SK-MEL-5 (cell line): ENCODE measurements at regions not wholly inside any gene's neighbourhood (a gene's known extent, or its start where the extent isn't known, plus 50 kb on each side); places are given as distances from the start of the nearest gene placed in this dataset.

Experiments used
- DNase-seq: peaks from one replicate; pipeline ENCODE4 v3.0.0-alpha.2; 2016; ENCODE audit warnings: low read depth, low spot score
- in situ Hi-C: cut with HindIII; loops from 2 replicates; pipeline ENCODE4 v1.10.0; 2016; ENCODE audit warnings: low sequenced_read_pairs, high pct_unique_total_duplicates, low pct_unique_long_range_greater_than_20kb

- DNase-seq: peak; percentile 55
- in situ Hi-C loops: no loop called here
Observed at GRCh38 chr12:102740141-102740955, 176.7 kb downstream of the PAH start.

- no peak for DNase-seq
- in situ Hi-C loops: no loop called here
Observed at GRCh38 chr12:102736328-102736727, 180.7 kb downstream of the PAH start.

GRCh38 chr12:102735104-102735503 lies 181.9 kb downstream of the PAH start:
- in situ Hi-C loops: no loop called here

GRCh38 chr12:102730996-102731395 lies 186.0 kb downstream of the PAH start:
- DNase-seq: no peak
- in situ Hi-C loops: no loop called here

More at GRCh38 chr12:102735104-102735503, 181.9 kb downstream of the PAH start:
- no peak for DNase-seq

GRCh38 chr12:102728506-102729242 lies 188.4 kb downstream of the PAH start:
- no peak for DNase-seq
- in situ Hi-C loops: no loop called here

- DNase-seq: no peak
- in situ Hi-C loops: no loop called here
Observed at GRCh38 chr12:102726686-102727085, 190.4 kb downstream of the PAH start.

- in situ Hi-C loops: no loop called here
- no peak for DNase-seq
Observed at GRCh38 chr12:102722147-102722546, 194.9 kb downstream of the PAH start.

GRCh38 chr12:102708108-102708507 lies 208.9 kb downstream of the PAH start:
- no peak for DNase-seq

GRCh38 chr12:102702447-102703114 lies 214.5 kb downstream of the PAH start:
- in situ Hi-C loops: no loop called here
- DNase-seq: peak; percentile 85

More at GRCh38 chr12:102708108-102708507, 208.9 kb downstream of the PAH start:
- in situ Hi-C loops: no loop called here

GRCh38 chr12:102696045-102696444 lies 215.7 kb upstream of the IGF1 start:
- no peak for DNase-seq
- in situ Hi-C loops: no loop called here

- DNase-seq: no peak
- in situ Hi-C loops: no loop called here
Observed at GRCh38 chr12:102694903-102695302, 214.5 kb upstream of the IGF1 start.

GRCh38 chr12:102691773-102692555 lies 211.6 kb upstream of the IGF1 start:
- DNase-seq: no peak
- in situ Hi-C loops: no loop called here

- DNase-seq: peak; percentile 6
- in situ Hi-C loops: no loop called here
Observed at GRCh38 chr12:102690253-102690652, 209.9 kb upstream of the IGF1 start.

GRCh38 chr12:102689701-102690100 lies 209.3 kb upstream of the IGF1 start:
- in situ Hi-C loops: no loop called here
- no peak for DNase-seq

- in situ Hi-C loops: no loop called here
- DNase-seq: no peak
Observed at GRCh38 chr12:102687523-102687922, 207.2 kb upstream of the IGF1 start.

GRCh38 chr12:102685841-102686240 lies 205.5 kb upstream of the IGF1 start:
- in situ Hi-C loops: no loop called here
- no peak for DNase-seq

GRCh38 chr12:102685172-102685571 lies 204.8 kb upstream of the IGF1 start:
- DNase-seq: no peak
- in situ Hi-C loops: no loop called here
